Endothelial cell of umbilical vein (primary cell): ENCODE measurements at regions not wholly inside any gene's neighbourhood (a gene's known extent, or its start where the extent isn't known, plus 50 kb on each side); places are given as distances from the start of the nearest gene placed in this dataset.

Source experiments
- BruUV-seq: library from RNA; stranded (reverse); fragments of 400-500 nt; replicated peaks from 2 replicates; lab custom pipeline; 2021; lab: Mats Ljungman, UMichigan
- CTCF ChIA-PET: fragments of 300-600, 350-600 bp; sonication (Branson Sonifier 250); formaldehyde crosslinking; loops from one replicate; lab custom pipeline; 2021; ENCODE audit warnings: antibody characterized with exemption, inconsistent platforms; lab: Charles Lee
- POLR2A ChIA-PET: fragments of 300-600, 350-600 bp; sonication (Branson Sonifier 250); formaldehyde crosslinking; loops from one replicate; lab custom pipeline; 2021; ENCODE audit warnings: antibody characterized with exemption, inconsistent platforms; lab: Charles Lee
- DNase-seq: peaks from one replicate; pipeline ENCODE4 v3.0.0-alpha.2; 2011; ENCODE audit warnings: low read depth, low spot score
- FAIRE-seq: peaks from 2 replicates; lab custom pipeline; 2011; peaks lifted over from hg19 to GRCh38; lab: Jason Lieb, UNC
- H2AFZ ChIP-seq: 2 replicates; pipeline ENCODE4 v1.6.0; 2012; ENCODE audit warnings: low read depth, low read length, control low read depth, inconsistent platforms
- H3K27ac ChIP-seq: 2 replicates; pipeline ENCODE4 v1.5.1; 2011; ENCODE audit warnings: low read depth, mild to moderate bottlenecking, control low read depth, low read length, moderate library complexity; ENCODE audit not compliant: insufficient read depth
- H3K27me3 ChIP-seq, 2 experiments: 2 replicates each; pipeline versions ENCODE4 v1.6.0 to v1.6.1; 2011; ENCODE audit warnings: low read length in 2 of 2, mixed read lengths in 1 of 2; ENCODE audit not compliant: control insufficient read depth in 2 of 2, insufficient read depth in 2 of 2
- H3K36me3 ChIP-seq, 2 experiments: 2 replicates in 1 of 2; 3 replicates in 1 of 2; pipeline ENCODE4 v1.5.1; 2011; ENCODE audit warnings: low read length in 2 of 2, mild to moderate bottlenecking in 1 of 2, moderate library complexity in 1 of 2; ENCODE audit not compliant: control insufficient read depth in 2 of 2, insufficient read depth in 2 of 2; ENCODE audit errors: extremely low read depth in 1 of 2
- H3K4me1 ChIP-seq: 3 replicates; pipeline ENCODE4 v1.5.1; 2011; ENCODE audit warnings: mild to moderate bottlenecking, low read length; ENCODE audit not compliant: control insufficient read depth, insufficient read depth; ENCODE audit errors: extremely low read depth
- H3K4me2 ChIP-seq: 2 replicates; pipeline ENCODE4 v1.6.1; 2011; ENCODE audit warnings: low read length, control low read depth, mixed read lengths; ENCODE audit not compliant: insufficient read depth
- H3K4me3 ChIP-seq, 3 experiments: fragments of 200-600 bp in 1 of 3; sonication (generic), shearing (Covaris generic) in 1 of 3; replicated peaks in 1 of 3; 2 replicates each; pipeline ENCODE4 v1.5.1; 2011 to 2016; ENCODE audit warnings: control low read depth in 3 of 3, low read length in 3 of 3, mild to moderate bottlenecking in 2 of 3, inconsistent platforms in 1 of 3, low read depth in 1 of 3, moderate library complexity in 1 of 3; ENCODE audit not compliant: insufficient read depth in 1 of 3
- H3K79me2 ChIP-seq: 2 replicates; pipeline ENCODE4 v1.6.0; 2012; ENCODE audit warnings: low read length, inconsistent platforms; ENCODE audit not compliant: control insufficient read depth, insufficient read depth
- H3K9ac ChIP-seq: replicated peaks from 2 replicates; pipeline ENCODE3; 2011; ENCODE audit warnings: low read length, control low read depth; ENCODE audit not compliant: insufficient read depth; ENCODE audit errors: extremely low read depth
- H3K9me1 ChIP-seq: replicated peaks from 3 replicates; pipeline ENCODE4 v1.6.0; 2011; ENCODE audit warnings: mild to moderate bottlenecking, low read length; ENCODE audit not compliant: control insufficient read depth, insufficient read depth; ENCODE audit errors: extremely low read depth
- H3K9me3 ChIP-seq: replicated peaks from 2 replicates; pipeline ENCODE4 v1.5.1; 2012; ENCODE audit warnings: low read length, inconsistent platforms; ENCODE audit not compliant: control insufficient read depth, insufficient read depth
- H4K20me1 ChIP-seq: replicated peaks from 2 replicates; pipeline ENCODE3; 2011; ENCODE audit warnings: mild to moderate bottlenecking, low read length; ENCODE audit not compliant: control insufficient read depth, insufficient read depth; ENCODE audit errors: extremely low read depth
- CTCF ChIP-seq, 2 donors: IDR thresholded peaks; 1 replicate in 1 of 2; 2 replicates in 1 of 2; pipeline ENCODE4 v1.5.1; 2011; ENCODE audit warnings: low read length in 2 of 2, mild to moderate bottlenecking in 2 of 2, moderate library complexity in 2 of 2, control low read depth in 1 of 2, inconsistent platforms in 1 of 2, low read depth in 1 of 2; ENCODE audit not compliant: insufficient read depth in 1 of 2; ENCODE audit errors: extremely low read depth in 1 of 2
- EZH2 ChIP-seq: IDR thresholded peaks from 2 replicates; pipeline ENCODE4 v1.6.1; 2012; ENCODE audit warnings: borderline replicate concordance, low read depth, mild to moderate bottlenecking, moderate library complexity, low read length, inconsistent platforms; ENCODE audit not compliant: severe bottlenecking
- FOS ChIP-seq: IDR thresholded peaks from 2 replicates; pipeline ENCODE4 v1.6.1; 2011; ENCODE audit warnings: mild to moderate bottlenecking, low read length, moderate library complexity, borderline replicate concordance; ENCODE audit not compliant: insufficient read depth
- GATA2 ChIP-seq: IDR thresholded peaks from 2 replicates; pipeline ENCODE4 v1.7.0; 2011; ENCODE audit warnings: low read depth, mild to moderate bottlenecking, moderate library complexity, mixed read lengths, low read length; ENCODE audit not compliant: insufficient read length, insufficient read depth
- JUN ChIP-seq: IDR thresholded peaks from 2 replicates; pipeline ENCODE4 v1.6.1; 2011; ENCODE audit warnings: borderline replicate concordance, low read depth; ENCODE audit not compliant: insufficient read length, insufficient read depth
- MYC ChIP-seq: IDR thresholded peaks from one replicate; pipeline ENCODE4 v1.6.1; 2011; ENCODE audit warnings: mild to moderate bottlenecking, low read depth, low read length
- POLR2A ChIP-seq: IDR thresholded peaks from 2 replicates; pipeline ENCODE4 v1.6.1; 2012; ENCODE audit warnings: low read depth, mild to moderate bottlenecking, control low read depth, low read length
- POLR2AphosphoS5 ChIP-seq: IDR thresholded peaks from 2 replicates; pipeline ENCODE4 v1.6.1; 2012; ENCODE audit warnings: low read depth, mild to moderate bottlenecking, control low read depth, low read length, moderate library complexity; ENCODE audit not compliant: insufficient read depth
- dilution Hi-C: fragments of 300-500 bp; cut with MboI; formaldehyde crosslinking; loops from one replicate; pipeline ENCODE4 v1.15.0; 2019; ENCODE audit warnings: low sequenced_read_pairs; ENCODE audit not compliant: extremely low pct_ligation_motif_present
- intact Hi-C: fragments of 100-400 bp; cut with micrococcal nuclease; formaldehyde crosslinking; loops from one replicate; pipeline ENCODE4 v1.10.0; 2022
- TF ChIP-seq, protein P1 (sequence below): IDR thresholded peaks from 2 replicates; pipeline ENCODE4 v1.6.1; 2011; ENCODE audit not compliant: insufficient read depth, insufficient read length

- Histone ChIP-seq H3K36me3 (no peaks in the 10 kb centered on the region), H3K9ac (no peak overlapping the region), H3K27me3 (no peaks in the 10 kb centered on the region), H3K79me2 (no peaks in the 10 kb centered on the region), H2AFZ (no peak overlapping the region), H4K20me1 (no peaks in the 10 kb centered on the region), H3K4me2 (no peak overlapping the region), H3K9me1 (no peaks in the 10 kb centered on the region), H3K9me3 (no peaks in the 10 kb centered on the region), H3K4me3 (no peak overlapping the region), H3K4me1 (no peaks in the 10 kb centered on the region), H3K27ac (no peak overlapping the region)
- intact Hi-C loops: no loop called here
- dilution Hi-C loops: no loop called here
- CTCF ChIA-PET: no interaction called here
- POLR2A ChIA-PET: no interaction called here
- no peak for FAIRE-seq
- DNase-seq: no peak
- no peak for TF ChIP-seq POLR2A
- TF ChIP-seq JUN: no peak
- TF ChIP-seq GATA2: no peak
- no peak for TF ChIP-seq CTCF (IDR thresholded peaks at IDR 0.05; ENCODE audit: extremely low read depth in 1 of 2, insufficient read depth in 1 of 2, low read depth in 1 of 2, low read length in 2 of 2)
- TF ChIP-seq EZH2: no peak
- TF ChIP-seq, protein P1, sequence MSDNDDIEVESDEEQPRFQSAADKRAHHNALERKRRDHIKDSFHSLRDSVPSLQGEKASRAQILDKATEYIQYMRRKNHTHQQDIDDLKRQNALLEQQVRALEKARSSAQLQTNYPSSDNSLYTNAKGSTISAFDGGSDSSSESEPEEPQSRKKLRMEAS: no peak
- no peak for TF ChIP-seq FOS
- no peak for TF ChIP-seq POLR2AphosphoS5
- no peak for TF ChIP-seq MYC
- no TSS peak for BruUV-seq
These were observed 457.4 kb downstream of the SMARCA1 start for GRCh38 chrX:129065895-129066294.
